ENCODE measurements at regions not wholly inside any gene's neighbourhood (a gene's known extent, or its start where the extent isn't known, plus 50 kb on each side); places are given as distances from the start of the nearest gene placed in this dataset.

DNA sequence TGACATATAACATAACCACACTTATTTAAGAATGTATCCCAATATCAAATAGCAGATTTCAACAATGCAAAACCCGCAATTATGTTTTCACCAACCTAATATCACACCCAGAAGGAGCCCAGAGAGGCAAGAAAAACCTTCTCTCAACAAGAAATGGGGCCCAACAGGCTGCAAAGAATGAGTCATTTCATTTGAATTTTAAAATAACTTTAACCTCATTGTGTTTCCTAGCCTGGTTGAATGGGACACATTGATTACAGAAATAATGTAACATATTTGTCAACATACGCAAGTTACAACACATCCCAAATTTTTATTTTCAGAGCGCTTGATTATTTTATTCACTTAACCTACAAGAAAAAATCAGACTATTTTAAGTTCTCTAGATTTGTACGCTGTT is 365.1 kb upstream of the SLCO3A1 start:
- Histone ChIP-seq H3K4me1 (ENCODE audit: control insufficient read depth in 3 of 3, insufficient read depth in 3 of 3, low read length in 3 of 3) (peaks cover 0 to 2% (median 0%) of the 10 kb centered on the region in 3 donors), H3K9me3 (ENCODE audit: control insufficient read depth in 3 of 3, low read length in 3 of 3) (peaks cover 0 to 4% (median 0%) of the 10 kb centered on the region in 3 donors), H3K4me3 (ENCODE audit: low read length in 3 of 3) (no peak overlapping the region), H3K36me3 (ENCODE audit: control insufficient read depth in 3 of 3, insufficient read depth in 3 of 3, low read length in 3 of 3) (no peaks in the 10 kb centered on the region), H3K9ac (ENCODE audit: low read depth in 1 of 3, low read length in 3 of 3) (no peak overlapping the region), H3K27ac (ENCODE audit: low read depth, low read length) (no peak overlapping the region), H3K27me3 (ENCODE audit: control insufficient read depth in 3 of 3, insufficient read depth in 3 of 3, low read length in 3 of 3) (no peaks in the 10 kb centered on the region)

DNA sequence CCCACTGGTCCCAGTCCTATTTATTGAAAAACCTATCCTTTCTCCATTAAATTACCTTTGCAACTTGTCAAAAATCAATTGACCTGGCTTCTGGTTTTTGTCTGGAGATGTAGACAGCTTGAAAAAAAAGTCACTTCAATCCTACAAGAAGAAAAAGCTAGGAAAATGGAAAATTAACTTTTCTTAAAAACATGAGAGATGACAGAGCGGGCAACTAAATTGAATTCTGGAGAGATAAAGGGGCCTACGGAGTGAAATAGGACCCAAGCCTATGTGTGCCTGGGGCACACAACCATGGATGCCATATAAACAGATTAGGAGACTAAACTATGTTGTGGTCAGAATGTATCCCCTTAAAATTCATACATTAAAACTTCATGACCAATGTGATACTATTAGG is 363.3 kb upstream of the SLCO3A1 start:
- Histone ChIP-seq H3K4me3 (ENCODE audit: low read length in 3 of 3) (no peak overlapping the region), H3K36me3 (ENCODE audit: control insufficient read depth in 3 of 3, insufficient read depth in 3 of 3, low read length in 3 of 3) (no peaks in the 10 kb centered on the region), H3K27ac (ENCODE audit: low read depth, low read length) (no peak overlapping the region), H3K9ac (ENCODE audit: low read depth in 1 of 3, low read length in 3 of 3) (no peak overlapping the region), H3K27me3 (ENCODE audit: control insufficient read depth in 3 of 3, insufficient read depth in 3 of 3, low read length in 3 of 3) (no peaks in the 10 kb centered on the region), H3K4me1 (ENCODE audit: control insufficient read depth in 3 of 3, insufficient read depth in 3 of 3, low read length in 3 of 3) (peaks cover 0 to 2% (median 0%) of the 10 kb centered on the region in 3 donors), H3K9me3 (ENCODE audit: control insufficient read depth in 3 of 3, low read length in 3 of 3) (peaks cover 0 to 4% (median 0%) of the 10 kb centered on the region in 3 donors)

DNA sequence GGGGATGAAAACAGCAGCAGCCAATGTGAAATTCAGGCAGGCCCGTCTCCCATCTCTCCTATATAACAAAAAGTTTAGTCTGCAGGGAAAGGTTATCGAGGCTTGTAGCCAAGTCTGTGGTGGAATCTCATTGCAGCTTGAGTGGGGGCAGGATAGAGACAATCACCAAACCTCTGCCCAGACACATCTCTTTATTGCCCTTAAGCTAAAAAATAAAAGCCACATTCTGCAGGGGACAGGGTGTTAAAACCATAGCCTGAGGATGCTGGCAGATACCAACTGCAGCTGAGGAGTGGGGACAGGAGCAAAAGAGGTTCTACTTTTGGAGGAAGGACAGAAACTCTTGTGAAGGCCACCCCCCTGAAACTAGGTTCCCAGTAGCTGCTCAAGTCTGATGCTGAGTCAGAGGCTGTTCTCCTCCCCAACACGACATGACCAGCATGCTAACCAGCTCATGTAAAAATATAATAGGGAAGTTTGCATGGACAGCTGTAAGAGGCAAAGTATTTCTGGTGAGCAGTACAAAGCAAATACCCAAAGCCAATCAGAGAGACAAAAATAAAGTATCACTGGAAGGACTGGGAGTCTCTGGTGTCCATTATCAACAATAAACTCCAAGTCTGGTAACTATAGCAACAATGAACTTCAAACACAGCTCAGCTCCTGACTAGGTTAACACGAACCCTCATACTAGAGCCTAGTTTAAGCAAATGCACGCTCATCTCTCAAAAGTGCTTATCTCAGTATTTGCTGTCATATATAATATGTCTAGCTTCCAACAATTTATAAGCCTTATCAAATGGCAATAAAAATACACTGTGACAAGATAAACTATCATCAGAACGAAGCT is 362.2 kb upstream of the SLCO3A1 start:
- no peaks in the 10 kb centered on the region for H3K27me3 ChIP-seq (ENCODE audit: control insufficient read depth in 3 of 3, insufficient read depth in 3 of 3, low read length in 3 of 3)
- H3K4me3 ChIP-seq (ENCODE audit: low read length in 3 of 3): no peak overlapping the region
- no peak overlapping the region for H3K9ac ChIP-seq (ENCODE audit: low read depth in 1 of 3, low read length in 3 of 3)
- peaks cover 0 to 4% (median 0%) of the 10 kb centered on the region in 3 donors for H3K9me3 ChIP-seq (ENCODE audit: control insufficient read depth in 3 of 3, low read length in 3 of 3)
- no peaks in the 10 kb centered on the region for H3K36me3 ChIP-seq (ENCODE audit: control insufficient read depth in 3 of 3, insufficient read depth in 3 of 3, low read length in 3 of 3)
- no peak overlapping the region for H3K27ac ChIP-seq (ENCODE audit: low read depth, low read length)
- H3K4me1 ChIP-seq (ENCODE audit: control insufficient read depth in 3 of 3, insufficient read depth in 3 of 3, low read length in 3 of 3): peaks cover 0 to 2% (median 0%) of the 10 kb centered on the region in 3 donors

DNA sequence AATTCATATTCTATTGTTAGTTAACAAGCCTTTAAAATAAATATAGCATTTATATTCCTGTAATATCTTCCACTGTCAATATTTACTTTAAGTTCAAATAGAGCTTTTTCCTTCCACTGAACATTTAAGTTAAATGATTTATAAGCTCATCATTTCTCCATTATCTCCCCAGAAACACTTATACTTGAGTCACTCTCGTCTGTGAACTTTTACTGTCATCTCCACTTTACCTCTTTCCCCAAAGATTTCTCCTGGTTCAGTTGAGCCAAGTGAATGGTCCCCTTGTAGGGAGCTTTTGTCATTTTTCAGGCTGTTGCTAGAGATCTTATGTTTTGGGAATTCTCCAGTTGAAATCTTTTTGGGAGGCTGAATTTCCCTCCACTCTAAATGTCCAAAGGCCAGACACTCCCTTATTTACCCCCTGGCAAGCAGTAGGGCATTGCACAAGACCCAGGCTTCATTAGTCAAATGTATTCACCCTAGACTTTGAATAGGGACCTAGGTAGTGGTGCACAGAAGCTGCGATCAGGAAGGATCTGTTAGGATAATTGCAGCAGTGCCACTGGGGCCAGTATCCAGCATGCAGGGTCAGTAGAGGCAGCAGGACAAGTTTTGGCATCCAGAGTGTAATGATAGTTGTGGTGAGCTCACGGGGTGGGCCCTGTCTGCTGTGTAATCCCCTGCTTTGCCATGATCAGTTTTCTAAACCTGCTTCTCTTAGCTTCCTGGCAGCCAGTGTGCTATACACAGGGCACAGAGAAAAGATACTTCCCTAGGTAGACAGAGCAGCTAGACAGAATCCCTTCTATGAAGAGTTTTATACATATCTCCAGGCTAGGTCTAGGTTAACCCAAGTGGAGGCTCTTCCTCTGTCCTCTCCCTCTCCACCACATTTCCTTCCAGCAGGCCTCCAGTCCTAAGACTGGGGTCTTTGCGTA is 356.5 kb upstream of the SLCO3A1 start:
- Histone ChIP-seq H3K9me3 (ENCODE audit: control insufficient read depth in 3 of 3, low read length in 3 of 3) (no peaks in the 10 kb centered on the region), H3K9ac (ENCODE audit: low read depth in 1 of 3, low read length in 3 of 3) (no peak overlapping the region), H3K4me3 (ENCODE audit: low read length in 3 of 3) (no peak overlapping the region), H3K4me1 (ENCODE audit: control insufficient read depth in 3 of 3, insufficient read depth in 3 of 3, low read length in 3 of 3) (no peaks in the 10 kb centered on the region), H3K27ac (ENCODE audit: low read depth, low read length) (no peak overlapping the region), H3K36me3 (ENCODE audit: control insufficient read depth in 3 of 3, insufficient read depth in 3 of 3, low read length in 3 of 3) (no peaks in the 10 kb centered on the region), H3K27me3 (ENCODE audit: control insufficient read depth in 3 of 3, insufficient read depth in 3 of 3, low read length in 3 of 3) (no peaks in the 10 kb centered on the region)

DNA sequence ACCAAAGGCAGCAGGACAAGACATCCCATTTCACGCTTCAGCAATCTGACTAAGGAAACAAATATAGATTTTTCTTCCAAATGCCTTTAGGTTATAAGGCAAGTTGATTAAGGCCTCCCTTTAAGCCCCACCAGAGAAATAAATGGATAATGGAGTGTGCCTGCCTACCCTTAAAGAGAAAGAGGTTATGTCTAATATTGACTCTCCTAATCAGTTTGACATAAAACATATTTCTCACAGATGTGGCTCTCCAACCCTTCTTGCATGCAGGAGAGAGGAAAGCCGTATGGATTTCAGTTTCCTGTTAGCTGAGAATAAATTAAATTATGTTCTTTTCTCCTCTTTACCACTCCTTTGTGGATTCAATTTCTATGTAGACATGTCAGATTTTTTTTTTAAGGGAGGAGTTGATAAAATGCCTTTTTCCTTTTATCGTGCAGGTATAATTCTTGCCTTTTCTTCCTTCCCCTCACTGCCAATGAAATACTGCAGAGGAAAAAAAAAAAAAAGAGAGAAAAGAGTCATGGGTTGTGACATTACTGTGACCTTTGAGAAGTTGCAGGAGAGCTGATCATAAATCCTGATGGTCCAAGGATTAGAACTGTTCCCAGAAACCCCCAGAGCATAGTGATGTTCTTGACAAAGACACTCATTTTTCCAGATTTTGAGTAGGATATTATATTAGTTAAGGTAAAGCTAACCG is 355.3 kb upstream of the SLCO3A1 start:
- Histone ChIP-seq H3K4me3 (ENCODE audit: low read length in 3 of 3) (no peak overlapping the region), H3K36me3 (ENCODE audit: control insufficient read depth in 3 of 3, insufficient read depth in 3 of 3, low read length in 3 of 3) (no peaks in the 10 kb centered on the region), H3K4me1 (ENCODE audit: control insufficient read depth in 3 of 3, insufficient read depth in 3 of 3, low read length in 3 of 3) (no peaks in the 10 kb centered on the region), H3K27me3 (ENCODE audit: control insufficient read depth in 3 of 3, insufficient read depth in 3 of 3, low read length in 3 of 3) (no peaks in the 10 kb centered on the region), H3K9ac (ENCODE audit: low read depth in 1 of 3, low read length in 3 of 3) (no peak overlapping the region), H3K27ac (ENCODE audit: low read depth, low read length) (no peak overlapping the region), H3K9me3 (ENCODE audit: control insufficient read depth in 3 of 3, low read length in 3 of 3) (no peaks in the 10 kb centered on the region)

DNA sequence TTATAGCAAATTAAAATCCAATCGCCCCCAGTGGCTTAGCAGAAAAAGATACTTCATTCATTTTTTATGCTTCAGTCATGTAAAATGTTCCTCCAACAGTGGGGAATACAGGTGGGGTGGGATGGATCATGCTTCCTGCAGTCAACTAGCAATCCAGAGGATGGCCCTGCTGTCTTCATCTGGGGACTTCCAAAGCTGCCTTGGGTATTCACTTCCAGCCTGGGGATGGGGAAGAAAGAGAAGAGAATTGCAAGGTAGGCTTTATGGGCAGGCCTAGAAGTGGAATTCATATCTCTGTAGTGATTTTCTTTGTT is 354.8 kb upstream of the SLCO3A1 start:
- H3K9me3 ChIP-seq (ENCODE audit: control insufficient read depth in 3 of 3, low read length in 3 of 3): no peaks in the 10 kb centered on the region
- no peaks in the 10 kb centered on the region for H3K36me3 ChIP-seq (ENCODE audit: control insufficient read depth in 3 of 3, insufficient read depth in 3 of 3, low read length in 3 of 3)
- H3K4me1 ChIP-seq (ENCODE audit: control insufficient read depth in 3 of 3, insufficient read depth in 3 of 3, low read length in 3 of 3): no peaks in the 10 kb centered on the region
- H3K9ac ChIP-seq (ENCODE audit: low read depth in 1 of 3, low read length in 3 of 3): no peak overlapping the region
- no peaks in the 10 kb centered on the region for H3K27me3 ChIP-seq (ENCODE audit: control insufficient read depth in 3 of 3, insufficient read depth in 3 of 3, low read length in 3 of 3)
- no peak overlapping the region for H3K4me3 ChIP-seq (ENCODE audit: low read length in 3 of 3)
- H3K27ac ChIP-seq (ENCODE audit: low read depth, low read length): no peak overlapping the region

DNA sequence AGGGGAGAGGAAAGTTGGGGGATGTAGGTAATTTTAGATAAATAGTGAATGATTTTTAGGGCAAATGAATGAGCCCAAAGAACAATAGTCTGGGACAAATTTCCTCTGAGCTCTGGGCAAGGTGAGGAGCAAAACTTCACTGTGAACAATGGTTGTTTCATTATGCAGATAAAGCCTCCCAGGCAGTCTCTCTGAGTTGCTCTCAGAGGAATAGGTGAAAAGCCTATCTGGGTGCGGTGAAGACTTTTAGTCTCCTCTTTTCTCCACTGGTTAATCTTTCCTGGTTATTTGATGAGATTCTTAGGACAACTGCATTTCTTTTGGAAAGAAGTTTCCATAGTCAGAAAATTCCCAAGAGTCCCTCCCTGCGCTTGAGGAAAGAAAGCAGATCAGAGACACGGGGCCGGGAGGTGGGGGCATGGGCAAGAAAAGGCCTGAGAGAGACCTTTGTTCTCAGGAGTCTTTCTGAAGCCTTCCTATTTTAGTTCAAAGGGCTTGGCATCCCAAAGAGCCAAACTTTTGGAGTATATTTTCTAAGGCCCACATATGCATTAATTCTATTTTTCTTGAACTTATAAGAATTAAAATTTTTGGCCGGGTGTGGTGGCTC is 353.6 kb upstream of the SLCO3A1 start:
- H3K36me3 ChIP-seq (ENCODE audit: control insufficient read depth in 3 of 3, insufficient read depth in 3 of 3, low read length in 3 of 3): no peaks in the 10 kb centered on the region
- no peak overlapping the region for H3K27ac ChIP-seq (ENCODE audit: low read depth, low read length)
- H3K9me3 ChIP-seq (ENCODE audit: control insufficient read depth in 3 of 3, low read length in 3 of 3): no peaks in the 10 kb centered on the region
- H3K4me3 ChIP-seq (ENCODE audit: low read length in 3 of 3): no peak overlapping the region
- no peaks in the 10 kb centered on the region for H3K4me1 ChIP-seq (ENCODE audit: control insufficient read depth in 3 of 3, insufficient read depth in 3 of 3, low read length in 3 of 3)
- H3K9ac ChIP-seq (ENCODE audit: low read depth in 1 of 3, low read length in 3 of 3): no peak overlapping the region
- H3K27me3 ChIP-seq (ENCODE audit: control insufficient read depth in 3 of 3, insufficient read depth in 3 of 3, low read length in 3 of 3): no peaks in the 10 kb centered on the region

DNA sequence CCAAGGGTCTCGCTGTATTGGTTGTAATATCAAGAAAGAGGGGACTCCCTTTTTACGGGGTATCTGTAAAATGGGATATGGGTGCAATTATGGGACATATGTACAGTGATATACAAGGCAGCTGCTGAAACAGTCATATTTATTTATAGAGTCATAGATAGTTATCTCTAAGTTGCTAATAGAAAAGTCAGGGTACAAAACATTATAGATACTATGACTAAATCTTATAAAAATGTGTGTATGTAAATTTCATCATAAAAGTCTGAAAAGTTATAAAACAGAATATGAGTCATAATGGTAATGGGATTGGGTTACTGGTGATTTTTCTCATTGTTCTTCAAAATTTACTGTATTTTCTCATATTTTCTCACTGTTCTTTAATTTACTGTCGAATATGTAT is 344.9 kb upstream of the SLCO3A1 start:
- Histone ChIP-seq H3K4me3 (ENCODE audit: low read length in 3 of 3) (no peak overlapping the region), H3K36me3 (ENCODE audit: control insufficient read depth in 3 of 3, insufficient read depth in 3 of 3, low read length in 3 of 3) (no peaks in the 10 kb centered on the region), H3K9ac (ENCODE audit: low read depth in 1 of 3, low read length in 3 of 3) (no peak overlapping the region), H3K9me3 (ENCODE audit: control insufficient read depth in 3 of 3, low read length in 3 of 3) (no peaks in the 10 kb centered on the region), H3K27ac (ENCODE audit: low read depth, low read length) (no peak overlapping the region), H3K27me3 (ENCODE audit: control insufficient read depth in 3 of 3, insufficient read depth in 3 of 3, low read length in 3 of 3) (no peaks in the 10 kb centered on the region), H3K4me1 (ENCODE audit: control insufficient read depth in 3 of 3, insufficient read depth in 3 of 3, low read length in 3 of 3) (no peaks in the 10 kb centered on the region)

DNA sequence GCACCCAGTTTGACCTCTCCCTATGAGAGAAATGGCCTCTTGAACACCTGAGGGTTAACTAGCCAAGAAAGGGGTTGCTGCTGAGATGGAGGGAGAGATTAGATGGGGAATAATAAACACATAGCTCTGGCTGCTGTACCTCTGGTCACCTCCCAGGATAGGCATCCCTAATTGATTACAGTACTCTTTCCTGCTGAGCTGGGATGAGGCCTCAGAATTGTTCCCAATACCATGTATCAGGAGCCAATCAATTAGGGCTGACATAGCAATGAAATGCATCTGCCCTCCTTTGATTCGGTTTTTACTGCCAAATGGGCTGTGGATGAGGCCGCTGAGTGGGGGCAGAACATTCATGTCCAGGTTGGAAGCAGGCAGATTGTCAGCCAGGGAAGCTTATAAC is 339.4 kb upstream of the SLCO3A1 start:
- no peaks in the 10 kb centered on the region for H3K27me3 ChIP-seq (ENCODE audit: control insufficient read depth in 3 of 3, insufficient read depth in 3 of 3, low read length in 3 of 3)
- H3K9ac ChIP-seq (ENCODE audit: low read depth in 1 of 3, low read length in 3 of 3): no peak overlapping the region
- no peak overlapping the region for H3K4me3 ChIP-seq (ENCODE audit: low read length in 3 of 3)
- no peaks in the 10 kb centered on the region for H3K9me3 ChIP-seq (ENCODE audit: control insufficient read depth in 3 of 3, low read length in 3 of 3)
- H3K27ac ChIP-seq (ENCODE audit: low read depth, low read length): no peak overlapping the region
- H3K36me3 ChIP-seq (ENCODE audit: control insufficient read depth in 3 of 3, insufficient read depth in 3 of 3, low read length in 3 of 3): no peaks in the 10 kb centered on the region
- H3K4me1 ChIP-seq (ENCODE audit: control insufficient read depth in 3 of 3, insufficient read depth in 3 of 3, low read length in 3 of 3): peaks cover 0 to 4% (median 3%) of the 10 kb centered on the region in 3 donors

All from skeletal muscle tissue (tissue), 3 donors.